A549 (cell line): ENCODE measurements at regions not wholly inside any gene's neighbourhood (a gene's known extent, or its start where the extent isn't known, plus 50 kb on each side); places are given as distances from the start of the nearest gene placed in this dataset.

Source experiments
- ATAC-seq, 2 experiments: fragments of 200-7000 bp in 1 of 2; fragments of >200 bp in 1 of 2; cut with Nextera tagmentation in 1 of 2; cut with Tn5 transposase in 1 of 2; 3 replicates each; pipeline versions ENCODE4 v1.8.0 to v1.9.1; 2018 to 2020; ENCODE audit warnings: mild to moderate bottlenecking in 1 of 2, moderate library complexity in 1 of 2
- CTCF ChIA-PET: fragments of 300-600 bp; sonication (Branson Sonifier 250); formaldehyde crosslinking; extraction: SDS; loops from one replicate; lab custom pipeline; 2021; ENCODE audit warnings: antibody characterized with exemption, inconsistent platforms; lab: Yijun Ruan, JAX
- POLR2A ChIA-PET: fragments of 350-600 bp; formaldehyde crosslinking; extraction: SDS; loops from one replicate; lab custom pipeline; 2021; ENCODE audit warnings: antibody characterized with exemption, inconsistent platforms; lab: Yijun Ruan, JAX
- DNase-seq, 2 experiments: peaks; one replicate each; pipeline versions ENCODE4 v3.0.0 to v3.0.0-alpha.2; 2011 to 2016; ENCODE audit warnings: low read depth in 1 of 2, low spot score in 1 of 2
- FAIRE-seq: peaks from 2 replicates; lab custom pipeline; 2011; peaks lifted over from hg19 to GRCh38; lab: Jason Lieb, UNC
- H3K27ac ChIP-seq, 2 experiments: fragments of >200 bp; sonication (Bioruptor Twin); formaldehyde crosslinking; 3 replicates each; pipeline ENCODE4 v1.5.1; 2016 to 2017
- H3K4me1 ChIP-seq: fragments of >200 bp; sonication (Bioruptor Twin); formaldehyde crosslinking; 3 replicates; pipeline ENCODE4 v1.6.1; 2016
- H3K4me2 ChIP-seq: fragments of >200 bp; sonication (Bioruptor Twin); formaldehyde crosslinking; 3 replicates; pipeline ENCODE4 v1.6.1; 2016
- H3K4me3 ChIP-seq: fragments of >200 bp; sonication (Bioruptor Twin); formaldehyde crosslinking; 3 replicates; pipeline ENCODE4 v1.5.1; 2016
- H3K9me3 ChIP-seq: fragments of >200 bp; sonication (Bioruptor Twin); formaldehyde crosslinking; 3 replicates; pipeline ENCODE4 v1.6.1; 2016
- ATOH8 ChIP-seq: fragments of 250-450 bp; sonication (Bioruptor Pico); IDR thresholded peaks from 2 replicates; pipeline ENCODE4 v1.5.0; 2020; ENCODE audit warnings: low read depth, mild to moderate bottlenecking, moderate library complexity
- FOXS1 ChIP-seq: fragments of 250-450 bp; sonication (Bioruptor Pico); IDR thresholded peaks from 2 replicates; pipeline ENCODE4 v1.5.0; 2020; ENCODE audit warnings: mild to moderate bottlenecking, moderate library complexity
- GATA3 ChIP-seq: IDR thresholded peaks from 2 replicates; pipeline ENCODE4 v1.6.1; 2012; ENCODE audit warnings: borderline replicate concordance
- HMGXB4 ChIP-seq: fragments of 250-450 bp; sonication (Bioruptor Pico); IDR thresholded peaks from 2 replicates; pipeline ENCODE4 v1.5.0; 2021; ENCODE audit warnings: mild to moderate bottlenecking, moderate library complexity, borderline replicate concordance
- HOXB13 ChIP-seq: fragments of 250-450 bp; sonication (Bioruptor Pico); IDR thresholded peaks from 2 replicates; pipeline ENCODE4 v1.5.0; 2020; ENCODE audit warnings: low read depth, mild to moderate bottlenecking, moderate library complexity
- HOXB5 ChIP-seq: fragments of 250-450 bp; sonication (Bioruptor Pico); IDR thresholded peaks from 2 replicates; pipeline ENCODE4 v1.5.0; 2020; ENCODE audit warnings: mild to moderate bottlenecking, moderate library complexity
- JUNB ChIP-seq: fragments of >200 bp; sonication (Bioruptor Twin); formaldehyde crosslinking; IDR thresholded peaks from 2 replicates; pipeline ENCODE4 v1.6.1; 2016
- KDM1A ChIP-seq: fragments of 200-600 bp; sonication (generic); IDR thresholded peaks from 2 replicates; pipeline ENCODE4 v1.6.1; 2016; ENCODE audit warnings: low read depth, mild to moderate bottlenecking
- KDM5A ChIP-seq: fragments of 200-600 bp; sonication (generic); IDR thresholded peaks from 2 replicates; pipeline ENCODE4 v1.6.1; 2016; ENCODE audit warnings: antibody characterized with exemption, mild to moderate bottlenecking
- MAFK ChIP-seq: fragments of 450-650 bp; IDR thresholded peaks from 2 replicates; pipeline ENCODE4 v1.6.1; 2014; ENCODE audit not compliant: partially characterized antibody
- MAZ ChIP-seq: fragments of 150-350 bp; IDR thresholded peaks from 2 replicates; pipeline ENCODE4 v1.6.1; 2014; ENCODE audit warnings: antibody characterized with exemption, low read depth, low read length, borderline replicate concordance
- NPAS2 ChIP-seq: fragments of 250-450 bp; sonication (Bioruptor Pico); IDR thresholded peaks from 2 replicates; pipeline ENCODE4 v1.8.0; 2022; ENCODE audit warnings: mild to moderate bottlenecking, moderate library complexity, borderline replicate concordance
- SMC3 ChIP-seq: fragments of >200 bp; sonication (Bioruptor Twin); formaldehyde crosslinking; IDR thresholded peaks from 3 replicates; pipeline ENCODE4 v1.6.1; 2018; ENCODE audit warnings: inconsistent platforms
- TP53 ChIP-seq: fragments of 250-450 bp; sonication (Bioruptor Pico); IDR thresholded peaks from 2 replicates; pipeline ENCODE4 v1.5.0; 2021; ENCODE audit warnings: mild to moderate bottlenecking, moderate library complexity
- USF2 ChIP-seq: fragments of 450-650 bp; IDR thresholded peaks from 2 replicates; pipeline ENCODE4 v1.6.1; 2014; ENCODE audit warnings: antibody characterized with exemption
- WGBS: methylation state at CpG from one replicate; pipeline ENCODE4 v1.1.6; 2017; ENCODE audit errors: missing lambda C conversion rate; 5-methylcytosine and 5-hydroxymethylcytosine counted together

GRCh38 chr10:4046712-4047354, 261.8 kb upstream of the KLF6 start:
- TF ChIP-seq ATOH8 (CRISPR knock-in tag) (no peak), HOXB5 (CRISPR knock-in tag) (no peak), MAFK (no peak), HOXB13 (CRISPR knock-in tag) (no peak), TP53 (CRISPR knock-in tag) (no peak), HMGXB4 (CRISPR knock-in tag) (no peak), MAZ (no peak), USF2 (no peak), GATA3 (no peak)
- TF ChIP-seq, all 56 proteins: peak for 0
- WGBS = 85% methylated on average over 7 of the region's 7 CpGs
- H3K9me3 ChIP-seq = peaks cover 11% of the 10 kb centered on the region
- H3K4me3 ChIP-seq = no peak overlapping the region
- no peak overlapping the region for H3K4me2 ChIP-seq
- POLR2A ChIA-PET = no interaction called here
- ATAC-seq = no peak
- H3K4me1 ChIP-seq = 0 out of 3 replicates have a peak, but pooled peaks cover 3% of the 10 kb centered on the region
- no peak for FAIRE-seq
- CTCF ChIA-PET = no interaction called here
- no peak overlapping the region for H3K27ac ChIP-seq
- DNase-seq = no peak

GRCh38 chr10:4046030-4046429, 261.0 kb upstream of the KLF6 start:
- ChIA-PET CTCF (interaction anchor here (0.6 to 1.0 kb wide), 2 partner anchors 14 to 370 kb away, joined by 3 to 4 read pairs; no protein-coding TSS in a partner anchor), POLR2A (interaction anchor here (0.7 kb wide), 1 partner anchor 198 kb away, joined by 4 read pairs; no protein-coding TSS in a partner anchor)
- no peak for FAIRE-seq
- Histone ChIP-seq H3K27ac (no peak overlapping the region), H3K4me1 (0 out of 3 replicates have a peak, but pooled peaks cover 3% of the 10 kb centered on the region), H3K9me3 (peaks cover 19% of the 10 kb centered on the region), H3K4me3 (no peak overlapping the region), H3K4me2 (no peak overlapping the region)
- 80% methylated on average over 3 of the region's 3 CpGs for WGBS
- TF ChIP-seq JUNB = no peak
- no peak for TF ChIP-seq KDM1A
- TF ChIP-seq FOXS1 = no peak
- ATAC-seq = no peak
- no peak for DNase-seq

- 76% methylated on average over 7 of the region's 7 CpGs for WGBS
- FAIRE-seq (no peak), DNase-seq (no peak), ATAC-seq (no peak)
- TF ChIP-seq HOXB13 (CRISPR knock-in tag) = no peak
- no peak for TF ChIP-seq SMC3
- TF ChIP-seq NPAS2 (CRISPR knock-in tag) = no peak
- TF ChIP-seq KDM1A = no peak
- TF ChIP-seq KDM5A = no peak
- ChIA-PET CTCF (no interaction called here), POLR2A (no interaction called here)
- no peaks in the 10 kb centered on the region for H3K4me1 ChIP-seq
- peaks cover 23% of the 10 kb centered on the region for H3K9me3 ChIP-seq
- no peak overlapping the region for H3K4me2 ChIP-seq
- no peak overlapping the region for H3K27ac ChIP-seq
- no peak overlapping the region for H3K4me3 ChIP-seq
Measured at GRCh38 chr10:4043897-4044665, 259.1 kb upstream of the KLF6 start.
